Osteocyte (in vitro differentiated cells): ENCODE measurements at regions not wholly inside any gene's neighbourhood (a gene's known extent, or its start where the extent isn't known, plus 50 kb on each side); places are given as distances from the start of the nearest gene placed in this dataset.
A peak's percentile ranks its signal among the peaks of the same experiment; 100 is the strongest.

Source experiments
- DNase-seq: peaks from one replicate; pipeline ENCODE4 v3.0.0; 2021; ENCODE audit warnings: mixed read lengths; ENCODE audit not compliant: unreplicated experiment; ENCODE audit errors: extremely low spot score
- H3K27ac Mint-ChIP-seq: one replicate; pipeline ENCODE4 v1.8.0; 2021; ENCODE audit warnings: mild to moderate bottlenecking, mixed read lengths; ENCODE audit not compliant: unreplicated experiment
- H3K27me3 Mint-ChIP-seq: one replicate; pipeline ENCODE4 v1.8.0; 2021; ENCODE audit warnings: mixed read lengths; ENCODE audit not compliant: unreplicated experiment
- H3K36me3 Mint-ChIP-seq: one replicate; pipeline ENCODE4 v1.8.0; 2021; ENCODE audit warnings: mixed read lengths; ENCODE audit not compliant: unreplicated experiment
- H3K4me1 Mint-ChIP-seq: one replicate; pipeline ENCODE4 v1.8.0; 2021; ENCODE audit warnings: mixed read lengths; ENCODE audit not compliant: unreplicated experiment
- H3K4me3 Mint-ChIP-seq: one replicate; pipeline ENCODE4 v1.8.0; 2021; ENCODE audit warnings: mild to moderate bottlenecking, moderate library complexity, mixed read lengths; ENCODE audit not compliant: unreplicated experiment
- H3K9me3 Mint-ChIP-seq: one replicate; pipeline ENCODE4 v1.8.0; 2021; ENCODE audit warnings: mixed read lengths; ENCODE audit not compliant: unreplicated experiment
- CTCF ChIP-seq: fragments of 200-600 bp; sonication (generic); IDR thresholded peaks from 2 replicates; pipeline ENCODE4 v1.5.0; 2021; ENCODE audit warnings: antibody characterized with exemption, mild to moderate bottlenecking, moderate library complexity

- Mint-ChIP-seq H3K4me3 (peak overlapping the region; percentile 24), H3K4me1 (peaks cover 47% of the 10 kb centered on the region), H3K9me3 (peaks cover 5% of the 10 kb centered on the region), H3K27me3 (no peaks in the 10 kb centered on the region), H3K27ac (peak overlapping the region; percentile 93), H3K36me3 (peaks cover 2% of the 10 kb centered on the region)
- no peak for TF ChIP-seq CTCF
- no peak for DNase-seq
Measured at GRCh38 chr10:62583876-62584615, 209.9 kb downstream of the ZNF365 start.

GRCh38 chr10:62584731-62585130 lies 210.6 kb downstream of the ZNF365 start:
- H3K4me3 Mint-ChIP-seq, result no peak overlapping the region
- peak overlapping the region; percentile 93 for H3K27ac Mint-ChIP-seq

GRCh38 chr10:62585211-62585775 lies 211.1 kb downstream of the ZNF365 start:
- H3K27me3 Mint-ChIP-seq, result no peaks in the 10 kb centered on the region
- no peak overlapping the region for H3K4me3 Mint-ChIP-seq
- peaks cover 5% of the 10 kb centered on the region for H3K9me3 Mint-ChIP-seq
- no peak for TF ChIP-seq CTCF
- peaks cover 2% of the 10 kb centered on the region for H3K36me3 Mint-ChIP-seq
- peaks cover 47% of the 10 kb centered on the region for H3K4me1 Mint-ChIP-seq
- no peak for DNase-seq
- H3K27ac Mint-ChIP-seq, result peak overlapping the region; percentile 93

More at GRCh38 chr10:62584731-62585130, 210.6 kb downstream of the ZNF365 start:
- TF ChIP-seq CTCF, result no peak
- no peak for DNase-seq
- peaks cover 5% of the 10 kb centered on the region for H3K9me3 Mint-ChIP-seq
- H3K4me1 Mint-ChIP-seq, result peaks cover 47% of the 10 kb centered on the region
- H3K36me3 Mint-ChIP-seq, result peaks cover 2% of the 10 kb centered on the region
- H3K27me3 Mint-ChIP-seq, result no peaks in the 10 kb centered on the region

GRCh38 chr10:62587011-62587410 lies 212.8 kb downstream of the ZNF365 start:
- Mint-ChIP-seq H3K4me1 (peaks cover 35% of the 10 kb centered on the region), H3K9me3 (peaks cover under 1% of the 10 kb centered on the region), H3K27ac (no peak overlapping the region), H3K4me3 (no peak overlapping the region), H3K36me3 (no peaks in the 10 kb centered on the region), H3K27me3 (no peaks in the 10 kb centered on the region)
- DNase-seq, result no peak
- no peak for TF ChIP-seq CTCF

GRCh38 chr10:62588116-62588515 lies 213.9 kb downstream of the ZNF365 start:
- no peak overlapping the region for H3K4me3 Mint-ChIP-seq
- no peaks in the 10 kb centered on the region for H3K9me3 Mint-ChIP-seq
- no peak overlapping the region for H3K27ac Mint-ChIP-seq
- no peak for TF ChIP-seq CTCF
- DNase-seq, result no peak
- H3K4me1 Mint-ChIP-seq, result peaks cover 24% of the 10 kb centered on the region
- no peaks in the 10 kb centered on the region for H3K27me3 Mint-ChIP-seq
- H3K36me3 Mint-ChIP-seq, result no peaks in the 10 kb centered on the region
